ENCODE measurements at regions not wholly inside any gene's neighbourhood (a gene's known extent, or its start where the extent isn't known, plus 50 kb on each side); places are given as distances from the start of the nearest gene placed in this dataset.

GRCh38 chr18:75801178-75801577, 373.7 kb upstream of the SMIM21 start:
- DNase-seq (ENCODE audit: low spot score) = no peak

- DNase-seq (ENCODE audit: low spot score) = no peak
These were observed 372.8 kb upstream of the SMIM21 start for GRCh38 chr18:75800331-75800648.

DNA sequence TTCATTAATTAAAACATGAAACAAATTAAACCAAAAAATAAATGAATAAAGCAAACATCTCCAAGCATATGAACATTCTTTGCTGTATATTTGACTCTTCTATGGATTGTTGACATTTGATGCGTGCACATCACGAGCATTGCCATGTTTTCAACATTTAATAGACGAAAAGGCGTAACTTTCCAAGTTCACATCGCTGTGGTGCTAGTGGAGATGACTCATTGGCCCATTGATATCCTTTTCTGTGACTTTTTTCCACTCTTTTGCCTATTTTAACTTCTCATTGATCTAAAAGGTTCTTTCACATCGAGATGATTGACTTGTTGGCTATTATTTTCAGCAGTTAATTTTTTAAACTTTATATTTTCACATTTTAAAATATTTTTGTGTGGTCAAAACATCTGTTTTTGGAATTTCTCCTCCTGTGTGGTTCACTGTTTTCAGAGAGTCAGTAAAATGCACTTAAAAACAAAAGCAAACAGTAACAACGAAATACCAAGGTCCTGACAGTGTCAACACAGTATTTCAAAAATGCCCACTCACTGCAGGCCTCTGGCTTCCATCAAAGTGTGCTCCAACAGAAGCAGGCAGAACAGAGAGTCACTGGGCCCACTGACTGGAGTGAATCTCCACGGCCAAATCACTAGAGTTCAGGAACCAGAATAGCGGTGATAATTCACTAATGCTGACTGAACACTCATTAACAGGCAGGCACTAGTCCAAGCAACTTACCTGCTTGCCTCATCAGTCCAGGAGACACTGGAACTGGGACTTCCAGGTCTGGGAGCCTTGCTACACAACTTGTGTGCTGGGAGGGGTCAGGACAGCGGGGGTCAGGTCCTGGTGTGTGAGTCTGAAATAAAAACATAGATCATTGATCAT, 372.2 kb upstream of the SMIM21 start:
- no peak for DNase-seq (ENCODE audit: low spot score)

GRCh38 chr18:75797046-75797445, 369.5 kb upstream of the SMIM21 start:
- no peak for DNase-seq (ENCODE audit: low spot score)

- no peak for DNase-seq (ENCODE audit: low spot score)
These were observed 363.3 kb upstream of the SMIM21 start for GRCh38 chr18:75790796-75791195.

DNA sequence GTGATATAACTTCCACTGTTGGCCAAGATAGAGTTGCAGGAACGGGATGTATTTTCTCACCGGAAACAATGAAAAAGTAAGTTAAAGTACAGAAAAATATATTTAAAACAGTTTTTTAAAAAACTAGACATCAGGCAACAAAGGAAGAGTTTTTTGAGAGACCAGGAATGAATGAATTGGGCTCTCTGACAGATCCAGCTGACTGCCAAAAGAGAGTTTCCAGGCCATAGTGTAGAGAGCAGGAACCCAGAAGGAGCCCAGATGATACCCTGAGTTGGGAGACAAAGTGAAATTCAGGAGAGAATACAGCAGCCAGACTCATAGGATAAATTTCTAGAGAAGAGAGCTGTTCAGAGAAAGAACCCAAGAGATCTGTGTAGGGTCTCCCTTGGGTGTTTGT, 362.6 kb upstream of the SMIM21 start:
- DNase-seq (ENCODE audit: low spot score) = no peak

DNA sequence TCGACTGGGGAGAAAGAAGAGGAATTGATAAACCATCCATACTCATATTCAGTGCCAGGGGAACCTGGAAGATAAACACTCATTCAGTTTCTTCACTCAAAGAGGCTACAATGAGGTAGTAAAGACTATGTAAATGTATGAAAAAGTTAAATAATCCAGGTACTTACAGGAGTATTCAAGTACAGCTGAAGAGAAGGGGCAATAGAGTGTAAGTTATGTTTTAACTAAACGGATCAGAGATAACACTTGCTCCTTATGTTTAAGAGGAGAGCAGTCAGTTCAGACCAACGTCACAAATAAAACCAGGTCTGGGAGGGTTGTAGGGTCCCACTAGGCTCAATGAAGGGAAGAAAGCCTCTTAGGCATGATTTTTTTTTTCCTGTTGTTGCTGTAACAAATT, 358.3 kb upstream of the SMIM21 start:
- no peak for DNase-seq (ENCODE audit: low spot score)

DNA sequence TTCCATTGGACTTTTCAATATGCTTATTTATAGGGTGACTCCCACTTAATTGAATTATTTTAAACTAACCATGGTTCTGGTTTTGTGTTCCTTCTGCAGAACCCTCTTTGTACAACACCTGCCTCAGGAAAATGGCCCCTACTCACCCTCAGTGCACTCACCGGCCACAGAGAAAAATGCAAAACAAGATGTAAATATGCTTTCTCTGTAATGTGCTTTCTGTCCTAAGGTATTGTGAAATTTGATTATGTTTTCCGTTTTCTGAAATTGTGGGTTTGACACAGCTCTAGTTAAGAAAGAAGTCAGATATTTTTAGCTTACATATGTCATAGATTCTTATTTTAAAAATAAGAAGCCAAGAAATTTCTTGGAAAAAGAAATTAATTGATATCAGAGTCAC, 357.7 kb upstream of the SMIM21 start:
- DNase-seq (ENCODE audit: low spot score) = no peak

GRCh38 chr18:75784390-75784789, 356.9 kb upstream of the SMIM21 start:
- DNase-seq (ENCODE audit: low spot score) = no peak

DNA sequence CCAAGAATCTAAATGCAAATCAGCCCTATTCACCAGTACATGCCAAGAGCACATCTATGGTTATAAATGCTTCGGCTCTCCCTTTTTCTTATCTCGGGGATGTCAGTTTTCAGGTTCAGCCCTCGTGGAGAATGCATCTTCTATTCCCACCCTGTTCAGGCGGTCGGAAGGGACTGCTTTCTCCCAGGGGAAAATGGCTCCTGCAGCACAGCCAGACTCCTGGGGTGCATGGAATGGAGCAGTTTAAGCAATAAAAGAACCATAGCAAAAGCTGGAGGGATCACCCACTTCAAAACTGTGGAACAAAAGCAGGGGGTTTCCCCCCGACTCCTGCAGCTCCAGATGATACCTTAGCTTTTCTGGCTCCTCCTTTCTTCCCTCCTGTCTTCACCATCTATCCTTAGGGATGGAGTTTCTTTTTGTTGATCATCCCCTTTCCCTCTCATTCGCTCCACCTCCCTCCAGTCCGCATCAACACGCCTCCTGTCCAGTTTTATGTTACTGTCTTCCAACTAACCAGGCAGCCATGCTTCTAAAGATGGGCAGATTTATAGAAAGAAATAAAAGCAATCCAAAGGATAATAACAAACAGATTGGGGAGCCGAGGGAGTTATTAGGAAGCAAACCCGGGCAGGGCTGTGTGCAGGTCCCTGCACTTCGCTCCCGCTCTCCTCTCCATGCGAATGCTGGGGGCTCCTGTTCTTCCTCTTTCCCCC, 356.2 kb upstream of the SMIM21 start:
- no peak for DNase-seq (ENCODE audit: low spot score)

- DNase-seq (ENCODE audit: low spot score) = no peak
These were observed 355.3 kb upstream of the SMIM21 start for GRCh38 chr18:75782826-75783225.

DNA sequence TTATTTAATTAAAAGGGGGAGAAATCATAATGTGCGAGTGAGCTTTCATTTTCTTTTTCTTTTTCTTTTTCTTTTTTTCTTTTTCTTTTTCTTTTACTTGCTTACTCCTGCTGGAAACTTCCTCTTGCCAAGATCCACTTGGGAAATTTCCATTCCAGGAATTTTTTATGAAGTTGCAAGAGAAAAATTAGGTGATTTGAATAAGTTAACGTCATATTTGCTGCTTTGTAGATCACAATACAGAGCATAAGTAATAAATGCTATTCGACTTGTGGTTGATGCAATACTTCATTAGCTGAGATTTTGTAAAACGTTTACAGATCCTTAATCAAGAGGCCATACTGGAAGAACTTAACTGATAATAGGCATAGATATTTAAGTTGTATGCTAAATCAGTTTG, 354.7 kb upstream of the SMIM21 start:
- DNase-seq (ENCODE audit: low spot score) = no peak

DNA sequence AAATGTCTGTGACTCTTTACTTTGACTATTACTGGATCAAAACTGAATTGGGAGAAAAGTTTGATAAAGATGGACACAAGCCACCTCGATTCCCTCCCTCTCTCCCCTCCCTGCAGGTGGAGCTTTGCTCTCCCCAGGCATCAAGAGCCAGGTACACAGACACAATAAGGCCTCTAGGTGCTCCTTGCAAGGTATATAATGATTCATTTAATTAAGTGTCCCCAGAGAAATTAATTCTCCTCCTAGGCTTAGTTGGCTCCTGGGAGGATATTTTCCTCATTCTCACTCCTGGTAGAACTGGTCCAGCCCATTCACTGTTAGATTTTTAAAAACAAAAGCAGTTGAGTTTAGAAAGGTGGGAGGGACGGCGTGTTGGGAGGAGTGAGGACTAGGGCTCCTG, 352.4 kb upstream of the SMIM21 start:
- DNase-seq (ENCODE audit: low spot score) = no peak

DNA sequence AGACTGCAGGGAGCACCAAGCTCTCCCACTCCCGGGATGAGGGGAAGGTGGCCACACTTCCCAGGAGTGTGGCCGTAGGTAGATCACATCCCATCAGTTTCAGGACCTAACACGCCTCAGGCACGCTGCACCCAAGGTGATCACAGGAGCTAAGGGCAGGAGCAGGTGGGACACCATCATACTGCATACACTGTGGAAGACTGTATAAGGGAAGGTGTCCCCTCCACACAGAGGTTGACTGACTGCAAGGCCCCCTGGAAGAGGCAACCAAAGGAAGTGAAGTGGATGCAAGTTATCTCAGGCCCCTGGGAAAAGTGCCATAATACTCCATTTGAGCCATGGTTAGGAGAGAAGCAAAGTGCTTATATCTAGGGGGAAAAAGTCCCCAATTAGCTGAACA, 351.9 kb upstream of the SMIM21 start:
- DNase-seq (ENCODE audit: low spot score) = no peak

DNA sequence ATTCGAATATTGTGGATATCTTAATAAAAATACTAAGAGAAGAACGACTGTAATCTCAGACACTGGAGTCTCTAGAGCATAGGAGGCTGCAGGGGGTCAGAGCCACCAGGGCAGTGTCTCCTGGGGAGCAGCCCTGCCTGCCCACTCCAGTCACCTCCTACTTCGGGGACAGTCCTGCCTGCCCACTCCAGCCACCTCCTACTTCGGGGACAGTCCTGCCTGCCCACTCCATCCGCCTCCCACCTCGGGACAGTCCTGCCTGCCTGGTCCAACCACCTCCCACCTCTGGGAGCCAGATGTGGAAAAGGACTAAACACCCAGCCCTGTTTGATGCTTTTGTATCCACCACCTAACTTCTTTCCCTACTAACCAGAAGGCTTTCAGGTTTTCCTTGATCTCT, 350.1 kb upstream of the SMIM21 start:
- DNase-seq (ENCODE audit: low spot score) = no peak

DNA sequence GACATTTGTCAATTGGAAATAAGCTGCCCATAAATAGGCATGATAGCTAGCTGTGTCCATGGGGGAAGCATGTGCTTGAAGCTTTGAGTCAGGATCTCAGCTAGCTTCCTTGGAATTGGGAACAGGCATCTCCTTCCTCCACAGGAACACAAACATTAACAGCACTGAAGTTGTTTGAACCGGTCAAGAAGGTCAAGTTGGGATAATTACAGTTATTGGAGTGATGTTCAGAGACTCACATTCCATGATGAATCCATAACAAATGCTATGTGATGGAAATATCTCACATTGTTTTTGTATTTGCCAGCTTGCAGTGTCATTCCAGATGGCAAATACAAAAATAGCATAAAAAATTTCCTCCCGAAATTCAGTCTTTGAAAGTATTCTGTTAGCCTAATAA, 347.6 kb upstream of the SMIM21 start:
- no peak for DNase-seq (ENCODE audit: low spot score)

- no peak for DNase-seq (ENCODE audit: low spot score)
These were observed 346.1 kb upstream of the SMIM21 start for GRCh38 chr18:75773618-75774017.

DNA sequence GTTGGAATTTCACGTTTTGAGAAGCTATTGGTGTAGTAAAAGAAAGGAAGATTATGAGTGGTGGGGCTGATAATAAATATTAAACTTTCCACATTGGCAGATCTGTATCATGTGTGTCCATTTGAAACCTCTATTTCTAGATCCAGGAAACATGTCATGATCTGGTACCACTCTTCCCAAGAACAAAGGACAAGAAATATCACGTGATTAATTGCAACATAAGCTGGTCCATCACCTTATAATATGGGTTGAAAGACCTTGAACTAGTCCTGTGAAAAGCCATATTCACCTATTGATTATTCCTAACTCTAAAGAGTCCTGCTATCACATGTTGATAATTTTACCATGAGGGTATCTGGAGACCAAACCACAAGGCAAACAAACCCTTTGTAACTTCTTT, 335.3 kb upstream of the SMIM21 start:
- no peak for DNase-seq (ENCODE audit: low spot score)

DNA sequence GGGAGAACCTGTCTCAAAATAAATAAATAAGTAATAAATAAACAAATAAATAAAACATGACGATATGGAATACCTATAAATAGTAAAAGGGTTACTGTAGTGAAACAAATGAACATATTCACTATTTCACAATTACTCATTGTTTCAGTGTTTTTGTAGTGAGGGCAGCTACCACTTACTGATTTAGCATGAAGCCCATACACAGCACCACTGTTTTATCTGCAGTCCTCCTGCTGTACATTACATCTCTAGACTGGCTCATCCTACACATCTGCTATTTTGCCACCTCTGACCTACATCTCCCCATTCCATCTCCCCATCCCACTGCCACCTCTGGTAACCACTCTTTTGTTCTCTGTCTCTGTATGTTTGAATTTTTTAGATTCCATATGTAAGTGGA, 332.7 kb upstream of the SMIM21 start:
- DNase-seq (ENCODE audit: low spot score) = no peak

- no peak for DNase-seq (ENCODE audit: low spot score)
These were observed 330.4 kb upstream of the SMIM21 start for GRCh38 chr18:75757951-75758350.

GRCh38 chr18:75754433-75754832, 326.9 kb upstream of the SMIM21 start:
- DNase-seq (ENCODE audit: low spot score) = no peak

DNA sequence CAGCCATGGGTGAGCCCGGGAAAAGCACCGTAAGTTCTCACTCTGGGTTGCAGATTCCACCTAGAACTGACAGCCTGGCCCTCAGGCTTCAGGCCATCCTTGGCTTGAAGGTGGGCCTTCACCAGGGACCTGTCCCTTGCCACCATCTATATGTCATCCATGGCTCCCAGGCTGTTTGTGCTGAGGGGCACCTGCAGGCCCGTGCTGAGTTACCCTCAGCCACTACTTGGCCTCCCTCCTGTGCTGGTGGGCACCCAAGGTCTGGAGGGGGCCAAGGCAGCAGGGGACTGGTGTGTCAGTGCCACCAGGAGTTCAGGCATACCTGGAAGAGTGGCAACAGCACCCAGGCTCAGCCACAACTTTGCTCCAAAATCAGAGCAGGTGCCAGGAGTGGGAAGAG, 326.2 kb upstream of the SMIM21 start:
- no peak for DNase-seq (ENCODE audit: low spot score)

GRCh38 chr18:75752740-75753263, 325.3 kb upstream of the SMIM21 start:
- DNase-seq (ENCODE audit: low spot score) = no peak

- DNase-seq (ENCODE audit: low spot score) = no peak
These were observed 317.6 kb upstream of the SMIM21 start for GRCh38 chr18:75745147-75745546.

Measured in SW480 (cell line).